T-cell (primary cell): ENCODE measurements at regions not wholly inside any gene's neighbourhood (a gene's known extent, or its start where the extent isn't known, plus 50 kb on each side); places are given as distances from the start of the nearest gene placed in this dataset.
"Not testable (repeated sequence)": the region's sequence is repeated elsewhere in the genome, so short reads cannot be mapped to it uniquely, and the experiment has no call there.

Source experiments
- ATAC-seq, 4 experiments: fragments of 200-7000 bp in 3 of 4; fragments of 150-1000 bp in 1 of 4; cut with Tn5 transposase; replicated peaks in 1 of 4; 1 replicate in 3 of 4; 2 replicates in 1 of 4; pipeline ENCODE4 v1.10.0; 2021; ENCODE audit warnings: moderate library complexity in 3 of 4, mild to moderate bottlenecking in 2 of 4, moderate number of reproducible peaks in 1 of 4
- CTCF ChIA-PET, 2 donors: fragments of 300-600 bp; sonication (Branson Sonifier 250); formaldehyde crosslinking; loops; one replicate each; lab custom pipeline; 2022; ENCODE audit warnings: antibody characterized with exemption in 2 of 2; lab: Charles Lee
- POLR2A ChIA-PET, 2 donors: fragments of 300-600 bp; sonication (Branson Sonifier 250); formaldehyde crosslinking; loops; one replicate each; lab custom pipeline; 2022; ENCODE audit warnings: antibody characterized with exemption in 2 of 2; lab: Charles Lee
- DNase-seq, 35 experiments: peaks; one replicate each; pipeline versions ENCODE4 v3.0.0 to v3.0.0-alpha.2; 2013 to 2023
- H3K27ac ChIP-seq: one replicate; pipeline ENCODE4 v1.5.1; 2013; ENCODE audit warnings: low read length
- H3K27me3 ChIP-seq, 2 experiments: replicated peaks in 1 of 2; 1 replicate in 1 of 2; 2 replicates in 1 of 2; pipeline versions ENCODE4 v1.6.1 to v1.7.0; 2013; ENCODE audit warnings: low read length in 1 of 2, mixed read lengths in 1 of 2; ENCODE audit not compliant: control insufficient read depth in 2 of 2, insufficient read depth in 2 of 2; ENCODE audit errors: extremely low read depth in 1 of 2
- H3K36me3 ChIP-seq, 2 donors: 1 replicate in 1 of 2; 2 replicates in 1 of 2; pipeline versions ENCODE4 v1.6.1 to v1.7.0; 2013; ENCODE audit warnings: low read length in 1 of 2; ENCODE audit not compliant: control insufficient read depth in 2 of 2, insufficient read depth in 1 of 2; ENCODE audit errors: extremely low read depth in 1 of 2
- H3K4me1 ChIP-seq, 2 experiments: 1 replicate in 1 of 2; 2 replicates in 1 of 2; pipeline versions ENCODE4 v1.6.1 to v1.7.0; 2013; ENCODE audit warnings: low read length in 2 of 2, mixed read lengths in 1 of 2; ENCODE audit not compliant: insufficient read depth in 2 of 2, control insufficient read depth in 1 of 2; ENCODE audit errors: extremely low read depth in 1 of 2
- H3K4me3 ChIP-seq, 2 donors: 1 replicate in 1 of 2; 2 replicates in 1 of 2; pipeline versions ENCODE4 v1.5.1 to v1.7.0; 2013; ENCODE audit warnings: mild to moderate bottlenecking in 2 of 2, low read length in 1 of 2, moderate library complexity in 1 of 2; ENCODE audit not compliant: control insufficient read depth in 1 of 2; ENCODE audit errors: extremely low read depth in 1 of 2
- H3K9me3 ChIP-seq: 2 replicates; pipeline ENCODE4 v1.7.0; 2013
- H3K27ac Mint-ChIP-seq, 2 donors: one replicate each; pipeline ENCODE4 v1.8.0; 2020 to 2021; ENCODE audit warnings: mild to moderate bottlenecking in 2 of 2, mixed read lengths in 2 of 2
- H3K27me3 Mint-ChIP-seq, 2 donors: one replicate each; pipeline ENCODE4 v1.8.0; 2021 to 2022; ENCODE audit warnings: mixed read lengths in 2 of 2
- H3K36me3 Mint-ChIP-seq: one replicate; pipeline ENCODE4 v1.8.0; 2021; ENCODE audit warnings: mixed read lengths
- H3K4me1 Mint-ChIP-seq, 3 donors: one replicate each; pipeline ENCODE4 v1.8.0; 2020 to 2022; ENCODE audit warnings: mixed read lengths in 3 of 3, mild to moderate bottlenecking in 1 of 3
- H3K4me3 Mint-ChIP-seq, 3 donors: one replicate each; pipeline ENCODE4 v1.8.0; 2020 to 2022; ENCODE audit warnings: mild to moderate bottlenecking in 3 of 3, mixed read lengths in 3 of 3, moderate library complexity in 3 of 3
- H3K9me3 Mint-ChIP-seq, 3 donors: one replicate each; pipeline ENCODE4 v1.8.0; 2020 to 2022; ENCODE audit warnings: mixed read lengths in 3 of 3
- WGBS: methylation state at CpG from one replicate; pipeline ENCODE4 v1.1.5; 2013; ENCODE audit warnings: missing lambda C conversion rate; ENCODE audit not compliant: insufficient coverage; 5-methylcytosine and 5-hydroxymethylcytosine counted together

GRCh38 chr3:6326771-6327170, 534.1 kb upstream of the GRM7 start:
- no peaks in the 10 kb centered on the region for H3K36me3 Mint-ChIP-seq
- H3K27ac Mint-ChIP-seq = no peak overlapping the region
- 81% methylated on average over 6 of the region's 6 CpGs for WGBS

GRCh38 chr3:6340980-6341325, 520.0 kb upstream of the GRM7 start:
- H3K36me3 ChIP-seq, H3K27ac ChIP-seq, H3K27ac Mint-ChIP-seq, DNase-seq, ATAC-seq, H3K27me3 ChIP-seq, POLR2A ChIA-PET, H3K4me3 ChIP-seq, H3K4me3 Mint-ChIP-seq, H3K27me3 Mint-ChIP-seq, H3K9me3 Mint-ChIP-seq, CTCF ChIA-PET, H3K4me1 ChIP-seq, H3K4me1 Mint-ChIP-seq, H3K36me3 Mint-ChIP-seq, H3K9me3 ChIP-seq: not testable (repeated sequence)
- 96% methylated on average over 7 of the region's 24 CpGs for WGBS

More at GRCh38 chr3:6326771-6327170, 534.1 kb upstream of the GRM7 start:
- DNase-seq = no peak
- H3K27me3 ChIP-seq = no peaks in the 10 kb centered on the region
- no peaks in the 10 kb centered on the region for H3K4me1 ChIP-seq
- no peak overlapping the region for H3K27ac ChIP-seq
- ATAC-seq = no peak
- CTCF ChIA-PET = no interaction called here
- H3K9me3 ChIP-seq = no peaks in the 10 kb centered on the region
- POLR2A ChIA-PET = no interaction called here
- Mint-ChIP-seq H3K9me3 (peaks cover 2 to 6% (median 5%) of the 10 kb centered on the region in 3 donors), H3K27me3 (no peaks in the 10 kb centered on the region), H3K4me3 (no peak overlapping the region), H3K4me1 (no peaks in the 10 kb centered on the region)
- H3K36me3 ChIP-seq = no peaks in the 10 kb centered on the region
- H3K4me3 ChIP-seq = no peak overlapping the region

- H3K9me3 ChIP-seq = no peaks in the 10 kb centered on the region
These were observed 509.2 kb upstream of the GRM7 start for GRCh38 chr3:6351752-6352151.

GRCh38 chr3:6354653-6355052, 506.3 kb upstream of the GRM7 start:
- Histone ChIP-seq H3K27ac (no peak overlapping the region), H3K4me3 (no peak overlapping the region), H3K9me3 (no peaks in the 10 kb centered on the region), H3K36me3 (no peaks in the 10 kb centered on the region), H3K27me3 (no peaks in the 10 kb centered on the region), H3K4me1 (no peaks in the 10 kb centered on the region)
- H3K9me3 Mint-ChIP-seq = peaks cover 8 to 10% (median 8%) of the 10 kb centered on the region in 3 donors
- no peaks in the 10 kb centered on the region for H3K4me1 Mint-ChIP-seq
- WGBS = no CpG with 5 or more reads among the region's 1 CpG
- POLR2A ChIA-PET = no interaction called here
- no peaks in the 10 kb centered on the region for H3K27me3 Mint-ChIP-seq
- H3K4me3 Mint-ChIP-seq = no peak overlapping the region
- CTCF ChIA-PET = no interaction called here
- ATAC-seq = no peak
- no peaks in the 10 kb centered on the region for H3K36me3 Mint-ChIP-seq
- DNase-seq = no peak
- H3K27ac Mint-ChIP-seq = no peak overlapping the region

More at GRCh38 chr3:6351752-6352151, 509.2 kb upstream of the GRM7 start:
- H3K36me3 ChIP-seq = no peaks in the 10 kb centered on the region
- ATAC-seq (no peak), DNase-seq (no peak)
- Mint-ChIP-seq H3K9me3 (peaks cover 4 to 14% (median 10%) of the 10 kb centered on the region in 3 donors), H3K4me1 (no peaks in the 10 kb centered on the region), H3K4me3 (no peak overlapping the region), H3K36me3 (no peaks in the 10 kb centered on the region), H3K27ac (no peak overlapping the region), H3K27me3 (no peaks in the 10 kb centered on the region)
- H3K4me3 ChIP-seq = no peak overlapping the region
- ChIA-PET POLR2A (no interaction called here), CTCF (no interaction called here)
- WGBS = 40% methylated on average over 1 of the region's 3 CpGs
- H3K4me1 ChIP-seq = no peaks in the 10 kb centered on the region
- no peaks in the 10 kb centered on the region for H3K27me3 ChIP-seq
- no peak overlapping the region for H3K27ac ChIP-seq

GRCh38 chr3:6362406-6362805, 498.5 kb upstream of the GRM7 start:
- Histone ChIP-seq H3K9me3 (no peaks in the 10 kb centered on the region), H3K4me1 (no peaks in the 10 kb centered on the region), H3K4me3 (no peak overlapping the region), H3K36me3 (no peaks in the 10 kb centered on the region), H3K27me3 (no peaks in the 10 kb centered on the region), H3K27ac (no peak overlapping the region)
- peaks cover 18 to 30% (median 18%) of the 10 kb centered on the region in 3 donors for H3K9me3 Mint-ChIP-seq
- ATAC-seq = no peak
- no peaks in the 10 kb centered on the region for H3K36me3 Mint-ChIP-seq
- CTCF ChIA-PET = no interaction called here
- H3K4me1 Mint-ChIP-seq = no peaks in the 10 kb centered on the region
- H3K27me3 Mint-ChIP-seq = no peaks in the 10 kb centered on the region
- no CpG with 5 or more reads among the region's 4 CpGs for WGBS
- no peak for DNase-seq
- POLR2A ChIA-PET = no interaction called here
- H3K27ac Mint-ChIP-seq = no peak overlapping the region
- no peak overlapping the region for H3K4me3 Mint-ChIP-seq

GRCh38 chr3:6367171-6367570, 493.7 kb upstream of the GRM7 start:
- no peaks in the 10 kb centered on the region for H3K36me3 Mint-ChIP-seq
- POLR2A ChIA-PET = no interaction called here
- H3K36me3 ChIP-seq = no peaks in the 10 kb centered on the region
- H3K27ac Mint-ChIP-seq = no peak overlapping the region
- no peak overlapping the region for H3K4me3 ChIP-seq
- H3K9me3 ChIP-seq = no peaks in the 10 kb centered on the region
- CTCF ChIA-PET = no interaction called here
- H3K9me3 Mint-ChIP-seq = peaks cover 12 to 36% (median 15%) of the 10 kb centered on the region in 3 donors
- ATAC-seq = no peak
- no peaks in the 10 kb centered on the region for H3K27me3 ChIP-seq
- WGBS = 56% methylated on average over 1 of the region's 2 CpGs
- no peaks in the 10 kb centered on the region for H3K27me3 Mint-ChIP-seq
- H3K27ac ChIP-seq = no peak overlapping the region
- no peak for DNase-seq
- no peak overlapping the region for H3K4me3 Mint-ChIP-seq
- no peaks in the 10 kb centered on the region for H3K4me1 ChIP-seq
- H3K4me1 Mint-ChIP-seq = no peaks in the 10 kb centered on the region

- CTCF ChIA-PET = no interaction called here
- no peak overlapping the region for H3K4me3 ChIP-seq
- no peak overlapping the region for H3K27ac Mint-ChIP-seq
- H3K4me1 Mint-ChIP-seq = no peaks in the 10 kb centered on the region
- ATAC-seq = no peak
- H3K27ac ChIP-seq = no peak overlapping the region
- no peaks in the 10 kb centered on the region for H3K4me1 ChIP-seq
- WGBS = 57% methylated on average over 1 of the region's 2 CpGs
- H3K36me3 ChIP-seq = no peaks in the 10 kb centered on the region
- no peaks in the 10 kb centered on the region for H3K27me3 ChIP-seq
- DNase-seq = no peak
- POLR2A ChIA-PET = no interaction called here
- no peaks in the 10 kb centered on the region for H3K9me3 ChIP-seq
- H3K9me3 Mint-ChIP-seq = peaks cover under 1 to 14% (median 4%) of the 10 kb centered on the region in 3 donors
- H3K4me3 Mint-ChIP-seq = no peak overlapping the region
- H3K36me3 Mint-ChIP-seq = no peaks in the 10 kb centered on the region
- H3K27me3 Mint-ChIP-seq = no peaks in the 10 kb centered on the region
These were observed 468.8 kb upstream of the GRM7 start for GRCh38 chr3:6392123-6392522.
